Posterior vena cava (tissue), 2 donors: ENCODE measurements at regions not wholly inside any gene's neighbourhood (a gene's known extent, or its start where the extent isn't known, plus 50 kb on each side); places are given as distances from the start of the nearest gene placed in this dataset.
A peak's percentile ranks its signal among the peaks of the same experiment; 100 is the strongest.
"Not testable (repeated sequence)": the region's sequence is repeated elsewhere in the genome, so short reads cannot be mapped to it uniquely, and the experiment has no call there.

Source experiments
- DNase-seq: peaks from one replicate; pipeline ENCODE4 v3.0.0-alpha.2; 2020; ENCODE audit warnings: low spot score
- intact Hi-C, 2 donors: fragments of 100-400 bp; cut with DNase I; formaldehyde crosslinking; loops; one replicate each; pipeline versions ENCODE4 v1.14.1 to v1.14.2; 2022 to 2023
- donor health status: DM: yes; HTN: yes; CAD: no.
- donor health status: DM: yes; HTN: yes; CAD: no.

- DNase-seq, intact Hi-C loops: not testable (repeated sequence)
Observed at GRCh38 chr22:12384612-12385011, 3143.4 kb upstream of the OR11H1 start.

- DNase-seq, result peak; percentile 78
Observed at GRCh38 chr22:12388824-12389800, 3138.9 kb upstream of the OR11H1 start.

GRCh38 chr22:12397270-12397669 lies 3130.7 kb upstream of the OR11H1 start:
- intact Hi-C loops, DNase-seq: not testable (repeated sequence)

More at GRCh38 chr22:12388824-12389800, 3138.9 kb upstream of the OR11H1 start:
- intact Hi-C loops, result not testable (repeated sequence)

DNA sequence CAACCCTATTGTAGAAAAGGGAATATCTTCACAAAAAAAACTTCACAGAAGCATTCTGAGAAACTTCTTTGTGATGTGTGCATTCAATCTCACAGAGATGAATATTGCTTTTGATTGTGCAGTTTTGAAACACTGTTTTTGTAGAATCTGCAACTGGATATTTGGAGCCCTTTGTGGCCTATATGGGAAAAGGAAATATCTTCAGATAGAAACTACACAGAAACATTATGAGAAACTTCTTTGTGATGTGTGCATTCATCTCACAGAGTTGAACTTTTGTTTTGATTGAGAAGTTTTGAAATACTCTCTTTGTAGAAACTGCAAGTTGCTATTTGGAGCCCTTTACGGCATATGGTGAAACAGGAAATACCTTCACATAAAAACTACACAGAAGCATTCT lies 3126.1 kb upstream of the OR11H1 start:
- DNase-seq, intact Hi-C loops: not testable (repeated sequence)

GRCh38 chr22:12402531-12402930 lies 3125.5 kb upstream of the OR11H1 start:
- intact Hi-C loops, DNase-seq: not testable (repeated sequence)

GRCh38 chr22:12435890-12436289 lies 3092.1 kb upstream of the OR11H1 start:
- intact Hi-C loops, result not testable (repeated sequence)

More at GRCh38 chr22:12435890-12436289, 3092.1 kb upstream of the OR11H1 start:
- not testable (repeated sequence) for DNase-seq
